HFFc6 (cell line): ENCODE measurements at regions not wholly inside any gene's neighbourhood (a gene's known extent, or its start where the extent isn't known, plus 50 kb on each side); places are given as distances from the start of the nearest gene placed in this dataset.

Source experiments
- DNase-seq: peaks from one replicate; pipeline ENCODE4 v3.0.0-alpha.2; 2018
- H3K27ac Mint-ChIP-seq: 2 replicates; pipeline ENCODE4 v1.8.0; 2020; ENCODE audit warnings: mild to moderate bottlenecking, mixed read lengths
- H3K27me3 Mint-ChIP-seq: 2 replicates; pipeline ENCODE4 v1.8.0; 2021; ENCODE audit warnings: mild to moderate bottlenecking, moderate library complexity, mixed read lengths; ENCODE audit not compliant: insufficient read depth
- H3K36me3 Mint-ChIP-seq: 2 replicates; pipeline ENCODE4 v1.8.0; 2021; ENCODE audit warnings: low read depth, mixed read lengths
- H3K4me1 Mint-ChIP-seq: 2 replicates; pipeline ENCODE4 v1.8.0; 2020; ENCODE audit warnings: low read depth, mixed read lengths
- H3K4me3 Mint-ChIP-seq: 2 replicates; pipeline ENCODE4 v1.8.0; 2020; ENCODE audit warnings: mild to moderate bottlenecking, moderate library complexity, mixed read lengths
- H3K9me3 Mint-ChIP-seq: 2 replicates; pipeline ENCODE4 v1.8.0; 2020; ENCODE audit warnings: mild to moderate bottlenecking, mixed read lengths
- CTCF ChIP-seq: fragments of 200-600 bp; sonication (generic); IDR thresholded peaks from 2 replicates; pipeline ENCODE4 v1.5.0; 2021; ENCODE audit warnings: antibody characterized with exemption, mild to moderate bottlenecking

DNA sequence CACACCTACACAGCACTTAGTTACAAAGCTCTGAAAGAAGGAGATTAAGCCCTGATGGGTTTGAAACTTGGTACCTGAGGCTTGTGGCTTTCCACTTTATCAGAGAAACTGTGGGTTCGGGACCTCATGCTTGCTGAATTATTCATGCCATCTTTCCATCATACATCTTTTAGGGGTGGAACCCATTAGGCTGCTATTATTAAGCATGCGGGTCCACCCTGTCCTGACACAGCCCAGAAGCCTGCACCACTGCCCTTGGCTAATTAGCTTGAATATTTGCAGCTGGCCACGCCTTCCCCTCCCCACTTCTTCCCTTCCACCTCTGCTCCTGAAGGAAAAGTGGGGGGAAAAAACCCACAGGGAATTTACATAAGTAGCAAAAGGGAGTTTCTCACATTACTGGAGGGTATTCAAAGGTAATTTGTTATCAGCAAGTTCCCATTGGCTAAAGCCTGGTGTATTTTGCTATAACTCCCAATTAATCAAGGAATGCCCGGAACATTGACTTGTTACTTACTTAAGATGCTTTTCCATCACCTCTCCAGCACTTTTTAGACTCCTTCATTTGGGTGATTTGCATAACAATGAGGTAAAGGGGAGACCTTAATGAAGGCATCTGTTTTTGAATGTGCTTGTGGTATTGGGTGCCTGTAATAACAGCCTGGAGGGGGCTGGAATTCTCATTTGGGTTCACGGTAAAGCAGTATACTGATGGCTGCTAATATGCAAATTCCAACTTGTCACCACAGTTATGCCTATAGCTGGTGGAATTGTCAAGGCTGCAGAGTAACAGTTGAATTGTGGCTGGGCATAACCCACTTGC lies 231.7 kb upstream of the GATB start:
- Mint-ChIP-seq H3K27me3 (no peaks in the 10 kb centered on the region; the same call in 1 of the 2 replicates), H3K9me3 (no peaks in the 10 kb centered on the region; the same call in 1 of the 2 replicates), H3K4me1 (peaks cover 57% of the 10 kb centered on the region), H3K36me3 (0 out of 2 replicates have a peak, but pooled peaks cover 4% of the 10 kb centered on the region), H3K4me3 (no peak overlapping the region), H3K27ac (peak overlapping the region; percentile 99; the same call in 1 of the 2 replicates)
- no peak for DNase-seq
- TF ChIP-seq CTCF: no peak

DNA sequence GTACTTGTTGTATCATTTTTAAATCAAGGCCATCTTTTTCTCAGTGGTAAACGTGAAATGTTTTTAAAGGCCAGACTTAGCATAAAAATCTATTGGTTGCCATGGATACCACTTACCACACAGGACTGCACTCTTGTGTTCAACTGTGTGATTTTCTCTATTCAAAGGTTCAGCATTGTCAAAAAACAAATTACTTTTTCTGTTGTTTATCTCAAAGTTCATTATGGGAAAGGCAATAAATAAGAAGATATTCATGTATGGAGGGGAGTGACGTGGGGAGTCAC lies 231.0 kb upstream of the GATB start:
- Mint-ChIP-seq H3K4me1 (peaks cover 64% of the 10 kb centered on the region), H3K4me3 (no peak overlapping the region), H3K36me3 (peaks cover 5% of the 10 kb centered on the region; the same call in 1 of the 2 replicates), H3K9me3 (no peaks in the 10 kb centered on the region; the same call in 1 of the 2 replicates), H3K27ac (peak overlapping the region; percentile 99), H3K27me3 (no peaks in the 10 kb centered on the region)
- peak; percentile 3 for DNase-seq
- TF ChIP-seq CTCF: no peak

DNA sequence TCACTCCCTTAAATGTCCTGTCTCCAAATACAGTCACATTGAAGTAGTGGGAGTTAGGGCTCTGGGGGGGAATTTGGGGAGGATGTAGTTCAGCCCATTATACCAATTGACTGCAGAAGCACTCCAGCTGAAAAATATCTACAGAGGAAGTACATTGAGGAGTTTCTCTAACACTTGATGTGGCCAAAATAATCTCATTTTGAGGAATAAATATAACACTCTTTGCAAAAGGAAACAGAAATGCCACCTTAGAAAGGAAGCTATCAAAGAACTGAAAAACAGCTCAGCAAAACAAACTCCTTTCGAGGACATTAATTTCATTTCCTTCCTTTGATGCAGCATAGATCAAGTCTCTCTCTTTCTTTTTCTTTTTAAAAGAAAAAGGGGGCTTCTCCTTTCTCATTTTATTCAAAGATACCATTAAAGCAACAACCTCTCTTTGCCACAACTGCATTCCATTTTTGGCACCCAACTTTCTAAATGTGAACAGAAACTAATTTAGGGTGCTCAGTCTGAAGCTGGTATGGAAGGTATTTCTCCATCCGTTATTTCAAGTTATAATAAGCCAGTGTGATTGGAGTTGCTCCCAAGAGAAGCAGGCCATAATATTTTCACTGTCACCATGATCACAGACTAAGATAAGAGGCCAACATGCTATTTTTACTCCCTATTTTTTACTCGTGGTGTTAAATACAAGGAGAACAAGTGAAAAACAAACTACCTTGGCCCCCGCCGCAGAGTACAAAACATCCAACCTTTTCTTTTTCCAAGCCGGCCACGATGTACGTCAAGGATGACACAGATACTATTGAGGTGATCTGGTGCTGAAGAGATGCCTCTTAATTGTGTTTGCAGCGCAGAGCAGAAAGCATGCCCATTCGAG lies 230.4 kb upstream of the GATB start:
- peaks cover 65% of the 10 kb centered on the region for H3K4me1 Mint-ChIP-seq
- peak overlapping the region; percentile 99 for H3K27ac Mint-ChIP-seq
- peak overlapping the region; percentile 76 for H3K4me3 Mint-ChIP-seq
- no peaks in the 10 kb centered on the region for H3K27me3 Mint-ChIP-seq
- DNase-seq: no peak
- H3K9me3 Mint-ChIP-seq: no peaks in the 10 kb centered on the region; the same call in 1 of the 2 replicates
- no peak for TF ChIP-seq CTCF
- peaks cover 5% of the 10 kb centered on the region; the same call in 1 of the 2 replicates for H3K36me3 Mint-ChIP-seq

DNA sequence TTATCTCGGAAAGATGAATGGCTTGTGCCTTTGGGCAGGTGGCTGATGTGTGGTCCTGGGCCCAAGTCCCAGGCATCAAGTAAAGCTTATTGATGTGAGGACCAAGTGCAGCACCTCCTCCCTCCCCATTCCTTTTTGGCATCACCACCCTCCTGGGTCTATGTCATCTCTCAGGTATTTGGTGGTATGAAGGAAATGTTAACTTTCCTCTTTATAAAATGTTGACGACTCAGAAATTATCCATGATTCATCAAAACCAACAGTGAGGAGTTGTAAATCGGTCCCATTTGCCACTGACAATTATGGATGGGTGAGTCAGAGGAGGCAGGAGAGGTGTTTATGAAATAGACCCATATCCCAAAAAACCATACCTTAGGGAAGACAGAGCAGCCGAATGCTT lies 229.4 kb upstream of the GATB start:
- Mint-ChIP-seq H3K36me3 (peaks cover 5% of the 10 kb centered on the region; the same call in 1 of the 2 replicates), H3K27ac (peak overlapping the region; percentile 99), H3K4me3 (peak overlapping the region; percentile 76), H3K27me3 (no peaks in the 10 kb centered on the region), H3K4me1 (peaks cover 65% of the 10 kb centered on the region), H3K9me3 (no peaks in the 10 kb centered on the region; the same call in 1 of the 2 replicates)
- TF ChIP-seq CTCF: no peak
- peak; percentile 94 for DNase-seq

GRCh38 chr4:151988591-151988990 lies 227.8 kb upstream of the GATB start:
- H3K4me1 Mint-ChIP-seq: peaks cover 64% of the 10 kb centered on the region
- peak overlapping the region; percentile 32; the same call in 1 of the 2 replicates for H3K27ac Mint-ChIP-seq
- H3K4me3 Mint-ChIP-seq: no peak overlapping the region
- no peak for DNase-seq
- TF ChIP-seq CTCF: no peak
- H3K27me3 Mint-ChIP-seq: no peaks in the 10 kb centered on the region
- H3K9me3 Mint-ChIP-seq: no peaks in the 10 kb centered on the region; the same call in 1 of the 2 replicates
- peaks cover 5% of the 10 kb centered on the region; the same call in 1 of the 2 replicates for H3K36me3 Mint-ChIP-seq
